T-helper 1 cell (primary cell): ENCODE measurements at regions not wholly inside any gene's neighbourhood (a gene's known extent, or its start where the extent isn't known, plus 50 kb on each side); places are given as distances from the start of the nearest gene placed in this dataset.
"Not testable (repeated sequence)": the region's sequence is repeated elsewhere in the genome, so short reads cannot be mapped to it uniquely, and the experiment has no call there.

Experiments
- DNase-seq, 5 donors: peaks; one replicate each; pipeline ENCODE4 v3.0.0-alpha.2; 2012 to 2020

DNA sequence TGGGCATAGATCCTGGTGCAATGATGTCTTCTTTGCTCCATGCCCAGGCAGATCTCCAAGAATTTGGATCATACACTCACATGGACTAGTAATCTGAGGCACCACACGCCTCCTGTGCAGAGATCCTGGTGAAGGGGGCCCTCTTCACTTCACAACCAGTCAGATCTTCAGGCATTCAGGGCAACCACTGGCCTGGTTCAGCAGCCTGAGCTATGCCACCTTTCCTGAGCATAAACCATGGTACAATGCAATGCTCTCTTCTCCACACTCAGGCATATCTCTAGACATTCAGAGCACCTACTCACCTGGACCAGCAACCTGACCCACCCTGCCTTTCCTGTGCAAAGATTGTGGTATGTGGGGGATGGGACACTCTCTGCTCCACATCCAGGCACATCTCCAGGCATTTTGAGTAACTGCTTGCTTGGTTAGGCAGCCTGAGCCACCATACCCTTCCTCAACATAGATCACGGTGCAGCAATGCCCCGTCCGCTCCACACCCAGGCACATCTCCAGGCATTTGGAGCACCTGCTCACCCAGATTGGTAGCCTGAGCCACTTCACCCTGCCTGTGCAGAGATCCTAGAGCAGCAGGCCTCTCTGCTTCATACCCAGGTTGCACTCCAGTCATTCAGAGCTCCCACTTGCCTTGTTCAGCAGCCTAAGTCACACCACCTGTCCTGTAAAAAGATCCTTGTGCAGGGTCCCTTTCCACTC, 532.2 kb upstream of the STEAP1 start:
- no peak for DNase-seq

DNA sequence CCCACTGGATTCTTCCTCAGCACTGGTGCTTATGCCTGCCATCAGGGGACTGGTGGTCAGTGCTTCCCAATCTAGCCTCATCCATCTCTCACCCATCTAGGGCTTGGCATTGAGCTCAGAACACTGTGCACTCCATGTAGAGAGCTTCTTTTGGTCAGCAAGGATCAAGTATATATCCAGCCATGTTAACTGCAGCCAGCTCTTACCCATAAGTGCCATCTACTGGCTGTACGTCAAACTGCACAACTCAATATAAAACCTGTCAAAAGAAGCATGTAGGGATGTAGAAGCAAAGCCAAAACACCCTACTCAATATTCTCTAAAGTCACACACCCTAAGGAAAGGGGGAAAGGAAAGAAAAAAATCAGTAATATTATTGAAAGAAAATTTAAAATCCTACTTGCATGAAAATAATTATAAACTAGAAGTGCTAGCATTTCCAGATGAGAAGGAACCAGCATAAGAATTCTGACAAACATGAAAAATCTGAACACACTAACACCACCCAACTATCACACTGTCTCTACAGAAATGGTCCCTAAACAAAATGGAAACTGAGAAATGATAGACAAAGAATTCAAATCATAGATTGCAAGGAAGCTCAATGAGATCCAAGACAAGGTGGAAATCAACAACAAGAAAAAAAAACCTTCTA, 531.1 kb upstream of the STEAP1 start:
- peak in 1 of 5 donors; percentile 38 for DNase-seq

DNA sequence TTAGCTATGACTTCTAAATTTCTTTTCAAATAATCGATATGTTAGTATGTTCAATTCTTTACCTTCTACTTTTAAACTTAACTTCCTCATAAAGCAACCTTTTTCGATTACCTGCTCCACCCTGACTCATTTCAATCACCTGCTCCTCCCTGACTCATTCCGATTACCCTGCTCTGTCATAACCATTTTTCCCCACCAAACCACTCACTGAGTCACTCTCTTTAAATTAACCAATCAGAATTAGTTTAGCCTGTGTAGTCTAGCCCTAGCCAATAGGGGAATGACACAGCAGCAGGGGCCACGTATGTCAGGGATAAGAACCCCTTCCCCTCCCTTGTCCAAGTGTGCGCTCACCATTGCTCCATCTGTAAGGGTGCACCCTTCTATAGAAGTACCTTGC, 530.1 kb upstream of the STEAP1 start:
- peak in 1 of 5 donors; percentile 7 for DNase-seq

DNA sequence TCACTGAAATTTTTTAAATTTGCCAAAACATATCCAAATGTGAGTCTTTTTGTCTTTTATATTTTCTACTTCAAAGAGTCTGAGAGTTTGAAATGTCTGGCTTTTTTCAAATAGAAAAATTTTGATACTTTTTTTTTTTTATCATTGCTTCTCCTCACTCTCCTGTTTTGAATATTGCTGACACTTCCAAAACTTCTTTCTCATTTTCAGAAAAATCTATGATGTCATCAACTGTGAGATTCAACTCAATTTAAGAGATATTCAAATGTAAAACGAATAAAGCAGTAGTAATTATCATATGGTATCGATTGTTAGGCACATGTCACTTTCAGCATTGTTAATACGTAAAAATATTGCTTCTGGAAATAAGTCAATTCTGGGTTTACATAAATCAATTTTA, 505.8 kb upstream of the STEAP1 start:
- DNase-seq, result no peak

DNA sequence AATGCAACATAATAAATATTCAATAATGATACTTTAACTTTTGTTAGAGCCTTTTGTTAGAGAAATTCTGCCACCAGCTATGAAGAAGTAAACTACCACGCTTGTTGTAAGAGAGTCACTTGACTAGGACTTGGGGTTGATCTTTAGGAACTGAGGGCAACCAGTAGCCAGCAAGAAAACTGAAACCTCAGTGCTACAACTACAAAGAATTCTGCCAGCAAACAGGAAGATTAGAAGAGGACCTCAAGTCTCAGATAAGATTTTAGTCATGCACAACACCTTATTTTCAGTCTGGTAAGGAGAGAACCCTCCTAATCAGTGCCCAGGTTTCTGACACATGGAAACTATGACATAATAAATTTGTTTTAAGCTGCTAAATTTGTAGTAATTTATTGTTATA, 498.3 kb upstream of the STEAP1 start:
- no peak for DNase-seq

DNA sequence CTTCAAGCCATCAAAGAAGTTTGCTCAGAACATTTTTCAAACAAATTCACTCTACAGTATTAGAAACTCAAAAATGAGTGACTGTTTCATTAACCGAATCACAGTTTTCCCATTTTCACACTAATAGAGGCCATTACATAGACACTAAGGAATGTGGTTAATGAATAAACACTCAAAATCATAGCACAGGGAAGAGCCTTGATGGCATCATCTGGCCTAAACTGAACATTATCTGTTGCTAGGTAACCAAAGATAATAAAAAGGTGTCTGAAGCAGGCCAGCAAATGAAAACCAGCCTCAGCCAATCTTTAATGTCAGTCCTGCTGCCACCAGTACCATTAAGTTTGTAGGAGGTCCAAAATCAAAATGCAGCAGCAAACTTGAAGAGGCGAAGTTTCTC, 492.4 kb upstream of the STEAP1 start:
- DNase-seq, result no peak

DNA sequence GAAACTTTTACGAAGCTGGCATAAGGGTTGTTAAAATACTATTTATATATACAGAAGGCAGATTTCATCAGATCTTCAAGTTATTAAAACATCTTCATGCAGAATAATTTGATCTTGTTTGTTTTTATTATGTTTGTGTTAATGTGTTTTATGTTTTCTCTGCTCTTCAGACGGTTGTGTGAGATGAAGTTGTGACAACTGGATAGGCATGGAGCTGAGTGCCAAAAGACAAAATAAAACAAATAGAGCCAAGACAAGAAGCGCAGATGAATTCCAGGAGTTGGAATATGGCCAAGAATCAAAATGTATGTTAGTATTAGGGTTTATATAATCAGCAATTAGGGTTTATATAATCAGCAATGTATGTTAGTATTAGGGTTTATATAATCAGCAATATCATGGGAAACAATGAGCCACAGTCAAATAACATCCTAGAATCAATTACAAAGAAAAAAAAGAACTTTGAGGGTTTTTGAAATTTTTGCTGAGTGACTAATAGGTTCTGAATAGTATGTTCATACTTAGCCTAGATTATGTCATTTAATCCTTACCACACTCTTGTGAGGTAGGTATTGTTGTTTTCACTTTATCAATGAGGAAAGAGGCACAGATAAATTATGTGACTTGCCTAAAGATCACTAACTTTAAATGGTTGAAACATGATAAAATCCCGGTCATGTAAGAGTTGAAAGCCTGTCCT, 488.0 kb upstream of the STEAP1 start:
- no peak for DNase-seq

DNA sequence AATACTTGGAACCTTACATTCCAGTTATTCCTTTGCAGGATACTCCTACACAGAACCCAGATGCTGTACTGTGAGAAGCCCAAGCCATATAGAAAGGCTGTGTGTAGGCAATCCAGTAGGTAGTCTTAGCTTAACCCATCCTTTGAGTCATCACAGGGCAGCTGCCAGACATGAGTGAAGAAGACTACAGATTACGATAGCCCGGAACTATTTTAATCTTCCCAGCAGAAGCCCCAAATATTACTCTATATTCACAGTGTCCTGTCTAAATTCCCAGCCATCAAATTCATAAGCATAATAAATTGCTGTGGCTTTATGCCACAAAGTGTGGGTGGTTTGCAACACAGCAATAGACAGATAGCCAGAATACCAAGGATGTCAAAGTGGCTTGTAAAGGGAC, 474.1 kb upstream of the STEAP1 start:
- no peak for DNase-seq

DNA sequence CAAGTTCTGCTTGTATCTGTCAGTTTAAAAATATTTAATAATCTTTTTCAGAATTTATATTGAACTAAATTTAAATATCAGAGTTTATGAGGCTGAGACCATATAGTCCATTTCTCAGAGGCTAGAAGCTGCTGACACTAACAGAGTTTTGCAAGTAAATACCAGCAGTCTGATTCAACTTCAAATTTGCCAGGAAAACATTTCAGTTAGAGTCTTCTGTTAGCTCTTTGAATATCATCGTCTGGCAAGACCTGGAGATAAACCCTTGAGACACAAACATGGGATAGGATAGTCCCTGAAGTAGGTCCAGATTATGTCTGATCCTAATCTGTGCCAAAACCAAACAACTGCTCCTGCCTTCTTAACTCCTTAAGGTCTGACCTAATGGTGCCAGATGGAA, 472.8 kb upstream of the STEAP1 start:
- no peak for DNase-seq

DNA sequence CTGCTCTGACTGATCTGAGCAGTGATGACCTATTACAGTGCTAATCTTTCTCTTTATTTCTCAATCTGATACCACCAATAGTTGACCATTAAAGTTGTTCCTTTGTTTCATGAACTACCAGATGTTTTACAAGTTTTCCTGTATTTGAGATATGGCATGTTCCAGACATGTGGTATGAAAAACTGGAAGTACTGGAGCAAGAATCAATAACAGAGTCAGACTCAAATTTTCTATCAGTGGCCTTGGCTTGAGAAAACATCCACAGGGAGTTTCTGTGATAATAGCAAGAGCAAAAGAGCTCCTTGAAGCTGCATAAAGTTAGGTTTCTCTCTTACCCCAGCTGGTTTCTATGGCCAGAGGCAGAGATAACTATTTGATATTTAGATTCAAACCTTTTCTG, 469.0 kb upstream of the STEAP1 start:
- no peak for DNase-seq

DNA sequence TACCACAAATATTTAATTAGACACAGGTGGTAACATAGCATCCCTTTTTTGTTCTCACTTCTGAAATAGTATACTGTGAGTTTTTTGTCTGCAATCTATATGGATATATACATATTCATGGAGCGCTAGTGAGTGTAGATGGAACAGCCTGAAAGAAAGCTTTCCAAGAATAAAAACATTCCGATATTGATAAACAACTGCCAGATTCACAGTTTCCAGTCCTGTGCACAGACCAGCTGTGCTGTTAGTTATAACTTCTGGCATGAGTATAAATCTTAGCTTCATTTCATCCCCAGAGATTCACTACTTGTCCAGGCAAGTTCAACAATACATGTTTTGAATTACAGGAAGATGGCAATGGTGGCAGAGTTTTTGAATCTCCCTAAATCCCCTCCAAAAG, 467.1 kb upstream of the STEAP1 start:
- no peak for DNase-seq

DNA sequence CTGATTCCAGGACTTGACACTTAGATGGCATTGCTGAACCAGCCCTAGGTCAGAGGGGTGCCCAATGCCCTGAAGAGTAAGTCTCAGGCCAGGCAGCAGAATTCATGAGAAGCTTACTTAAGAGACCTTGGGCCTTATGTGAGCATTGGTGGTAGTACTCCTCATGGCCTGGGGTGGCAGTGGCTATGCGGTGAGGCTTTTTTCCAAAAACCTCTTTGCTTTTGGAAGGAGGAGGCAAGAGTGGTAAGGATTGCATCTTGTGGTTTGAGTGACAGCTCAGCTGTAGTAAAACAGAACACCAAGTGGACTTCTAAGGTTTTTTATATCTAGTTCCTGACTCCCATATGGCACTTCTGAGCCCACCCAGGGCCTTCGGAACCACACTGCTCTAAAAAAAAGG, 459.0 kb upstream of the STEAP1 start:
- DNase-seq, result no peak

DNA sequence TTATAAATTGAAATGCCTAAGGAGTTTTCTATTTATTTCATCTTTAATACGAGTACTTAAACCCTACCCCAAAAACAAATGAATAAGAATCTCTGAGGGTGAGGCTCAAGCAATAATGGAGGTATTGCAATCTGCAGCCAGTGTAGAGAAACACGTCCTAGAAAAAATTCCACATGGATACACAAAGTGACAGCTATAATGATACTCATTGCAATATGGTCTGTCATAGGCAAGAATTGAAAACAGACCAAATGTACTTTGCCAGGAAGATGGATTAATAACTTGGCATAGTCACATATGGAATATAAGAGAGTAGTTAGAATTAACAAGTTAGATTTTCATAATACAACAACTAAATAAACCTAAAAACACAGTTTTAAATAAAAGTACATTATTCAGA, 440.1 kb upstream of the STEAP1 start:
- no peak for DNase-seq

DNA sequence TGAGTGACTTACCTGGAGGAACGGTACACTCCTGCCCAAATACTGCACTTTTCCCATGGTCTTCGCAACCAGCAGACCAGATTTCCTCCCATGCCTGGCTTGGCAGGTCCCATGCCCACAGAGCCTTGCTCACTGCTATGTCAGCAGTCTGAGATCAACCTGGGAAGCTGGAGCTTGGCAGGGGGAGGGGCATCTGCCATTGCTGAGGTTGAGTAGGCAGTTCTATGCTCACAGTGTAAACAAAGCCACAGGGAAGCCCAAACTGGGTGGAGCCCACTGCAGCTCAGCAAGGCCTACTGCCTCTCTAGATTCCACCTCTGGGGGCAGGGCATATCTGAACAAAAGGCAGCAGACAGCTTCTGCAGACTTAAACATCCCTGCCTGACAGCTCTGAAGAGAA, 435.3 kb upstream of the STEAP1 start:
- not testable (repeated sequence) for DNase-seq

DNA sequence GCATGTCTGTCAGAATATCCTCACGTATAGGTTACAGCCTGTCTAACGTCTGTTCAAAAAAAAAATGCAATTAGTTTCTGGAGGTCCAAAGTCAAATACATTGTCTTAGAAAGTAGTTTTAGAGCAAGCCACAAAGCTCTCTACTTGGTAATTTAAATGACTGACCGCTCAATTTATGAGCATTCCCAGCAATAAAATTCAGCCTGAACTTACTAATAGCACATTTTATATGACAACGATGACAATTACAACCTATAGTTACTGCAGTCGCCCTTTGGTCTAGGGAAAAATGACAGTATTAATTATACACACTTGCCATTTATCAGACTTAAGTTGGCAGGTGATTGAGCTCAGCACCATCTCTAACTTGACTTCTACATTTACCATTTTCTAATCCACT, 425.8 kb upstream of the STEAP1 start:
- no peak for DNase-seq

DNA sequence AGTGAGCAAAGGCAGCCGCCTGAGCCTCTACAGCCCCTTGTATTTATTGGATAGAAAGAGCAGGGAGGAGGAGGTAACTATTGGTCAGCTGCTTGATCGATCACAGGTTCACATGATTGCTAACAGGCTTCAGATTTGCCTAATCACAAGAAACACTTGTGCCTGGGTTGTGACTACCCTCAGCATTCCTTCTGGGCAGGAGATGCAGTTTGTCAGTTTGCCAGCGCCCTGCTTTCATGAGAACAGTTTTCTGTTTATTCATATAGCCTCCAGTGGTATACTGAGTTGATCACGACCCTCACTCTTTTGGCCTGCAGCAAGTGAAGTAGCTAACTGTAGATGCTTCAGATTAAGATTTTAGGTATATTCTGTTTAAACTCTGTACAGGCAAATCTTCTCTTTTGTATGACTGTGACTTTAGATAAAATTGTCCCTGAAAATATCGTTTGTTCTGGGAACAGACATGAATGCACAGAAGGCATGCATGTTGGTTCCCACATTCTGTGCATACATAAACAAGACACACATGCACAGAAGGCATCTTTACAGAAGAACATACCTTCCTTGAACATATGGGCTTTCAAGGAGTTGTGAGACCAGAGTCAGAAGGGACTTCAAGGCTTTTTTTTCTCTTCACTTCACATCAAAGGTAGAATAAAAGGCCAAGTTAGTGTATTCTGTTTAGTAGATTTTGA, 422.4 kb upstream of the STEAP1 start:
- DNase-seq, result no peak

DNA sequence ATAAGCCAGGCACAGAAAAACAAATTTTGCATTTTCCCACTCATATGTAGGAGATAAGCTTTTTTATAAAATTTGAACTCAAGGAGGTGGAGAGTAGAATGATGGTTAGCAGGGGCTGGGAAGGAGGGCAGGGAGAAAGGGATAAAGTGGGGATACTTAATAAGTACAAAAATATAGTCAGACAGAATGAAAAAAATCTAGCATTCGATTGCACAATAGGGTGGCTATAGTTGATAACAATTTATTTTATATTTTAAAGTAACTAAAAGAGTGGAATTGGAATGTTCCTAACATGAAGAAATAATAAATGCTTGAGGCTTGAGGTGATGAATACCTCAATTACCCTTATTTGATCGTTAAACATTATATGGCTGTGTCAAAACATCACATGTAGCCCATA, 415.7 kb upstream of the STEAP1 start:
- no peak for DNase-seq

DNA sequence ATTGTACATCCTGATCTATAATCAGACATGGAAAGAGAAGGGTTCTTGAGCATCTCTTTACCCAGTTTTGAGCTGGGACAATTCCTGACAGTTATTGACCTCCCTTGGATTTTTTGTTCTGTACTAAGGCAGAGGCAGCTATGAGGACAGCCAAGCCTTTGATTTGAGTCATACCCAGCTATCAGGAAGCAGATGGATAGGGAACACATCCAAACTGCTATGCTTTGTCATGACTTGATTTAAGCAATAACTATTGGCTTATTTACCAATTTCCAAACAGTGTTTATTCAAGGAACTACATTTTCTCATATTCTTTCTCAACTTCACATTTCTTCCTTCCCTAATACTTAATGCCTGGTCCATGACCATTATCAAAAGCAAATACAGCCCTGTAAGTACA, 396.4 kb upstream of the STEAP1 start:
- no peak for DNase-seq

DNA sequence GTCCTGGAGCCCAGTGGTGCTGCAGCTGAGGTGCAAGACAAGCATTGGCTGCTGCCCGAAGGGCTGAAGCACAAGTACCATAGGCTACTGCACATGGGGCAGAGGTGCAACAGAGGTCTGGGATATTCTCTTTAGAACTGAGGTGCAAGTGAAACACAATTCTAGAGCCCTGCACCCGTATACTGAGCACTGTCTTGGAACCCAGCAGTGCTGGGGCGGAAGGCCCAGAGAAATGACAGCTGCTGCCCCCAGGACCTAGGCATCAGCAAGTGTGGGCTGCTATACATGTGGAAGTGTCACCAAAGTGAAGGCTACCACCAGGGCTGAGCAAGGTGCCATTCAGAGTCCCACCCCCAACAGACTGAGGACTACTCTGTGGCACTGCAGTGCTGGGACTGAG, 393.6 kb upstream of the STEAP1 start:
- DNase-seq, result no peak

DNA sequence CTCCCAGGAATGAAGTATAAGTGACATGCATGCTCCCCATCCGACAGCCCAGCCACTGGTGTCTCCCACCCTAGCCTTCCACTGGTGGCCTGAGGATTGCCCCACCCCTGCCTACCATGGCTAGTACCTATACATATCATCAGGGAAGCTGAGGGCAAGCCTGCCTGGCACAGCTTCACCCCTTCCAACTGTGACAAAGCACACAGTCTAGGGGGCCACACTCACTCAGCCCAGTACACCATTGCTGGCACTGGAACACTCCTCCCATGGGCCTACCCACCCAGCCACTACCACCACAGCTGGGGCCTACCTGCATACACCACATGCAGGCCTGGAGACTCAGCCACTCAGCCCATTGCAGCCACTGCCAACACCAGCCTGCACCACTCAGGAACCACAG, 393.1 kb upstream of the STEAP1 start:
- no peak for DNase-seq

DNA sequence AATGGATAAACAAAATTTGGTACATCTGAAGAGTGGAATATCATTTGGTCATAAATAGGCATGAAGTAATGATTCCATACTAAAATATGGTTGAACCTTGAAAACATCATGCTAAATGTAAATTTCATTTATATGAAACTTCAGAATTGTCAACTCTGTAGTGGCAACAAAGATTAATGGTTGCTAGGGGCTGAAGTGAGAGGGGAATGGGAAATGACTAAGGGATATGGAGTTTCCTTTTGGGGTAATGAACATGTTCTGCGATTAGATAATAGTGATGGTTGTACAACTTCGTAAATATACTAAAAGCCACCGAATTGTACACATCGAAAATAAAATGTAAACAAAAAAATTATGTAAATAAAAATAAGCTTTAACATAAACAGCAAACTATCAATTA, 384.1 kb upstream of the STEAP1 start:
- DNase-seq, result no peak

DNA sequence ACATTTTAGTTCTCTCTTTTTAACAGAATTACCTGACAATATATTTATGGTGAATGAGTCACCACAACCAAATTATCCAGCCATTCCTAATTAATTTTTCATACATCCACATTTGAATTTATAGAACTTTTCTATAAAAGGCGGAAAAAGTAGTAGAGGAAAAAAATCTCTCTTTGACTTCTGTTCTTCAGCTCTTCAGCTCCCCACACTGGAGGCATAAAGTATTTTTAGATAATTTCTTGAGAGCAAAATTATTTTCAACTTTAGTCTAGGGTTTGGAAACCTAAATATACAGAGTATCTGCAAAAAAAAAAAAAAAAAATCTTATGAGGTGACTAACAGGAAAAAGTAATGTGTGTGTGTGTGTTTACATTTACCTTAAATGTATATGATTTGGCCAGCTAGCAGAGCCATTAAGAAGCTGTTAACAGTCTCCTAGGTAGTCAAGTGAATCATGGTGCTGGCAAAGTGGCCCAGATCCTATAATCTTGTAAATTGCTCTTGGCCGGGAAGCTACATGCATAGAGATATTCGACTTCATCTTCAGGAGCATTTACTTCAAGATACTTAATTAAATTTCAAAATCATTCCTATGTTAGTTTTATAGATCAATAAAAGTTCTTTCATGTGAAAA, 383.1 kb upstream of the STEAP1 start:
- no peak for DNase-seq

DNA sequence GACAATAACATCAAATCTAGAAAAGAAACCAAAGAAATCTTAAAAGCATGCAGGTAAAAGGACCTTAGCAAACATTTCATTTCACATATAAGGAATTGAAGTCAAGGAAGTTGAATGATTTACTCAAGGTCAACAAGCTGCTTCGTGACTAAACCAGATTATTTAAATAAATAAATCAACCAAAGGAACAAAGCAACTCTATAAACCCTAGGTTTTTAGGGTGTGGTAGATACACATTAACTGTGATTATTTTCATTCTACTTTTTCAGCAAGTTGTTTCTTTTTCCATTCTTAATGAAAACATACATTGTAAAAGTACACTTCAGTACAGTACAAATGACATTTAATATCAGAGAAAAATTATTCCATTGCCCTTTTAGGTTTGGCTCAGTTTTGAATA, 382.0 kb upstream of the STEAP1 start:
- no peak for DNase-seq
